NB4 (cell line): ENCODE measurements at regions not wholly inside any gene's neighbourhood (a gene's known extent, or its start where the extent isn't known, plus 50 kb on each side); places are given as distances from the start of the nearest gene placed in this dataset.

Experiments
- CTCF ChIP-seq: IDR thresholded peaks from one replicate; pipeline ENCODE4 v1.5.1; 2012; ENCODE audit warnings: low read depth, low read length
- POLR2A ChIP-seq: IDR thresholded peaks from 2 replicates; pipeline ENCODE4 v1.6.1; 2011; ENCODE audit warnings: mild to moderate bottlenecking; ENCODE audit not compliant: insufficient read length; ENCODE audit errors: extremely low read depth

- no peak for TF ChIP-seq CTCF
- no peak for TF ChIP-seq POLR2A
Observed at GRCh38 chr16:85523602-85524364, 89.3 kb upstream of the GSE1 start.
